Tibial nerve (tissue), 4 donors: ENCODE measurements at regions not wholly inside any gene's neighbourhood (a gene's known extent, or its start where the extent isn't known, plus 50 kb on each side); places are given as distances from the start of the nearest gene placed in this dataset.

Experiments
- CTCF ChIP-seq, 5 experiments: fragments of 200-600 bp in 3 of 5; fragments of 450-650 bp in 2 of 5; sonication (generic) in 3 of 5; IDR thresholded peaks; one replicate each; pipeline ENCODE4 v1.5.1; 2016 to 2019; ENCODE audit warnings: antibody characterized with exemption in 5 of 5, mild to moderate bottlenecking in 3 of 5, moderate library complexity in 2 of 5
- EP300 ChIP-seq, 2 donors: sonication (generic); formaldehyde crosslinking; IDR thresholded peaks; one replicate each; pipeline ENCODE4 v1.6.1; 2017; ENCODE audit warnings: antibody characterized with exemption in 2 of 2, mild to moderate bottlenecking in 1 of 2
- POLR2A ChIP-seq, 2 donors: fragments of 450-650 bp; IDR thresholded peaks; one replicate each; pipeline ENCODE4 v1.6.1; 2017; ENCODE audit warnings: antibody characterized with exemption in 2 of 2, mild to moderate bottlenecking in 2 of 2, moderate library complexity in 2 of 2

- TF ChIP-seq CTCF (IDR thresholded peaks at IDR 0.05) (no peak), EP300 (IDR thresholded peaks at IDR 0.05) (no peak), POLR2A (IDR thresholded peaks at IDR 0.05) (no peak)
These were observed 340.7 kb upstream of the MKI67 start for GRCh38 chr10:128466831-128467371.
